NCI-H524 treated with DMSO at 0.1 percent for 48 hours (cell line): ENCODE measurements at regions not wholly inside any gene's neighbourhood (a gene's known extent, or its start where the extent isn't known, plus 50 kb on each side); places are given as distances from the start of the nearest gene placed in this dataset.

ENCODE experiments used
- DNase-seq: peaks from one replicate; lab custom pipeline; 2025; lab: John Stamatoyannopoulos, UW

- no peak for DNase-seq
Observed at GRCh38 chr18:2381539-2381938, 189.8 kb downstream of the METTL4 start.

GRCh38 chr18:2387588-2387987, 183.7 kb downstream of the METTL4 start:
- DNase-seq: no peak

- no peak for DNase-seq
Observed at GRCh38 chr18:2390158-2390557, 181.1 kb downstream of the METTL4 start.

GRCh38 chr18:2391470-2391869, 179.8 kb downstream of the METTL4 start:
- DNase-seq: no peak

- no peak for DNase-seq
Observed at GRCh38 chr18:2392446-2392845, 178.9 kb downstream of the METTL4 start.

GRCh38 chr18:2394684-2395083, 176.6 kb downstream of the METTL4 start:
- DNase-seq: no peak

GRCh38 chr18:2395427-2396161, 175.7 kb downstream of the METTL4 start:
- DNase-seq: no peak

- no peak for DNase-seq
Observed at GRCh38 chr18:2396162-2396505, 175.2 kb downstream of the METTL4 start.

- DNase-seq: no peak
Observed at GRCh38 chr18:2400701-2401196, 170.6 kb downstream of the METTL4 start.

- no peak for DNase-seq
Observed at GRCh38 chr18:2402084-2402483, 169.2 kb downstream of the METTL4 start.

GRCh38 chr18:2406544-2406943, 164.8 kb downstream of the METTL4 start:
- DNase-seq: no peak

GRCh38 chr18:2407961-2408360, 163.3 kb downstream of the METTL4 start:
- DNase-seq: no peak

- DNase-seq: no peak
Observed at GRCh38 chr18:2409906-2410305, 161.4 kb downstream of the METTL4 start.

- DNase-seq: no peak
Observed at GRCh38 chr18:2410688-2411087, 160.6 kb downstream of the METTL4 start.

GRCh38 chr18:2411381-2411960, 159.8 kb downstream of the METTL4 start:
- no peak for DNase-seq

GRCh38 chr18:2412281-2412680, 159.0 kb downstream of the METTL4 start:
- DNase-seq: no peak

GRCh38 chr18:2412996-2413751, 158.1 kb downstream of the METTL4 start:
- DNase-seq: no peak

- no peak for DNase-seq
Observed at GRCh38 chr18:2414235-2414634, 157.1 kb downstream of the METTL4 start.

GRCh38 chr18:2415656-2416055, 155.6 kb downstream of the METTL4 start:
- DNase-seq: no peak

- no peak for DNase-seq
Observed at GRCh38 chr18:2417861-2418610, 153.3 kb downstream of the METTL4 start.

GRCh38 chr18:2420367-2420766, 150.9 kb downstream of the METTL4 start:
- no peak for DNase-seq

GRCh38 chr18:2423761-2424160, 147.5 kb downstream of the METTL4 start:
- no peak for DNase-seq
